K562 (cell line): ENCODE measurements at regions not wholly inside any gene's neighbourhood (a gene's known extent, or its start where the extent isn't known, plus 50 kb on each side); places are given as distances from the start of the nearest gene placed in this dataset.
A peak's percentile ranks its signal among the peaks of the same experiment; 100 is the strongest.

Experiments used
- ARNT ChIP-seq, 2 experiments: fragments of 450-650 bp; IDR thresholded peaks; 2 replicates each; pipeline ENCODE4 v1.6.1; 2016; ENCODE audit warnings: mild to moderate bottlenecking in 1 of 2
- BRF1 ChIP-seq: IDR thresholded peaks from 3 replicates; pipeline ENCODE4 v1.6.1; 2011; ENCODE audit warnings: borderline replicate concordance, mild to moderate bottlenecking; ENCODE audit not compliant: insufficient read length; ENCODE audit errors: extremely low read depth
- CTBP1 ChIP-seq: fragments of 450-650 bp; IDR thresholded peaks from 2 replicates; pipeline ENCODE4 v1.6.1; 2016; ENCODE audit warnings: borderline replicate concordance
- EWSR1 ChIP-seq: fragments of 450-650 bp; IDR thresholded peaks from 2 replicates; pipeline ENCODE4 v1.6.1; 2018; ENCODE audit warnings: borderline replicate concordance, mild to moderate bottlenecking, low read depth, moderate library complexity; ENCODE audit not compliant: partially characterized antibody
- FIP1L1 ChIP-seq: fragments of 200-400 bp; formaldehyde crosslinking; IDR thresholded peaks from 2 replicates; pipeline ENCODE4 v1.6.1; 2018; ENCODE audit warnings: mild to moderate bottlenecking, low read depth, low read length; ENCODE audit not compliant: poor library complexity, severe bottlenecking
- FOXA3 ChIP-seq, 2 experiments: fragments of 450-650 bp in 1 of 2; sonication (generic) in 1 of 2; formaldehyde crosslinking; IDR thresholded peaks in 1 of 2; conservative IDR thresholded peaks in 1 of 2; 2 replicates each; pipeline versions ENCODE4 v1.4.0 to v1.8.0; 2020 to 2022; ENCODE audit warnings: mild to moderate bottlenecking in 2 of 2, missing genetic modification reagents in 1 of 2
- FOXP1 ChIP-seq: sonication (generic); formaldehyde crosslinking; IDR thresholded peaks from 2 replicates; pipeline ENCODE4 v1.8.0; 2022; ENCODE audit warnings: mild to moderate bottlenecking, missing genetic modification reagents
- HDAC6 ChIP-seq: IDR thresholded peaks from 2 replicates; pipeline ENCODE4 v1.6.1; 2012; ENCODE audit warnings: low read depth, mild to moderate bottlenecking, control low read depth, inconsistent platforms, low read length, moderate library complexity
- HOMEZ ChIP-seq: fragments of 250-450 bp; sonication (Bioruptor Pico); IDR thresholded peaks from 2 replicates; pipeline ENCODE4 v1.4.0; 2020; ENCODE audit warnings: mild to moderate bottlenecking, moderate library complexity
- KDM1A ChIP-seq, 2 experiments: fragments of 450-650 bp; IDR thresholded peaks; 2 replicates each; pipeline ENCODE4 v1.6.1; 2016; ENCODE audit warnings: mild to moderate bottlenecking in 2 of 2
- KDM4B ChIP-seq, 2 experiments: fragments of 450-650 bp in 1 of 2; sonication (generic) in 1 of 2; IDR thresholded peaks; 2 replicates each; pipeline ENCODE4 v1.6.1; 2016 to 2017; ENCODE audit warnings: borderline replicate concordance in 2 of 2, antibody characterized with exemption in 1 of 2, low read depth in 1 of 2, mild to moderate bottlenecking in 1 of 2
- NCOR1 ChIP-seq: fragments of 450-650 bp; IDR thresholded peaks from 2 replicates; pipeline ENCODE4 v1.6.1; 2016; ENCODE audit warnings: mild to moderate bottlenecking, moderate library complexity
- POLR2A ChIP-seq: fragments of 450-650 bp; conservative IDR thresholded peaks from 2 replicates; pipeline ENCODE4 v1.6.1; 2016
- RFX5 ChIP-seq: IDR thresholded peaks from 2 replicates; pipeline ENCODE4 v1.6.1; 2011; ENCODE audit warnings: low read depth, mild to moderate bottlenecking, improper control_type of control experiment, low read length
- SPI1 ChIP-seq: IDR thresholded peaks from 2 replicates; pipeline ENCODE4 v1.6.1; 2011; ENCODE audit warnings: low read depth, low read length, control low read depth, borderline replicate concordance
- TAL1 ChIP-seq: fragments of 450-650 bp; IDR thresholded peaks from 2 replicates; pipeline ENCODE4 v1.6.1; 2016; ENCODE audit warnings: mild to moderate bottlenecking
- TCF7 ChIP-seq: sonication (generic); IDR thresholded peaks from 2 replicates; pipeline ENCODE4 v1.6.1; 2016; ENCODE audit warnings: antibody characterized with exemption, borderline replicate concordance
- TCFL5 ChIP-seq: fragments of 250-450 bp; sonication (Bioruptor Pico); conservative IDR thresholded peaks from 2 replicates; pipeline ENCODE4 v1.6.1; 2021; ENCODE audit warnings: mild to moderate bottlenecking, moderate library complexity, matching md5 sums
- TOE1 ChIP-seq, 2 experiments: fragments of 450-650 bp in 1 of 2; sonication (generic) in 1 of 2; formaldehyde crosslinking in 1 of 2; IDR thresholded peaks; 2 replicates each; pipeline versions ENCODE4 v1.7.1 to v1.8.0; 2016 to 2022; ENCODE audit warnings: borderline replicate concordance in 2 of 2, mild to moderate bottlenecking in 2 of 2, antibody characterized with exemption in 1 of 2, inconsistent platforms in 1 of 2, low read depth in 1 of 2, missing genetic modification reagents in 1 of 2, moderate library complexity in 1 of 2
- ZBTB17 ChIP-seq: fragments of 450-650 bp; formaldehyde crosslinking; IDR thresholded peaks from 2 replicates; pipeline ENCODE4 v1.4.0; 2020; ENCODE audit warnings: mild to moderate bottlenecking
- ZC3H11A ChIP-seq: IDR thresholded peaks from 2 replicates; pipeline ENCODE4 v1.6.1; 2012; ENCODE audit warnings: low read depth, low read length, improper control_type of control experiment
- ZNF140 ChIP-seq: fragments of 250-450 bp; sonication (Bioruptor Pico); IDR thresholded peaks from 2 replicates; pipeline ENCODE4 v1.8.0; 2021; ENCODE audit warnings: moderate library complexity, mild to moderate bottlenecking, inconsistent platforms
- ZNF282 ChIP-seq: sonication (generic); formaldehyde crosslinking; IDR thresholded peaks from 2 replicates; pipeline ENCODE4 v1.8.1; 2023; ENCODE audit warnings: missing genetic modification reagents
- ZNF79 ChIP-seq: fragments of 250-450 bp; sonication (Bioruptor Pico); IDR thresholded peaks from 2 replicates; pipeline ENCODE4 v1.4.0; 2020; ENCODE audit warnings: low read depth, mild to moderate bottlenecking, moderate library complexity
- TF ChIP-seq, protein P1 (sequence below): sonication (generic); formaldehyde crosslinking; IDR thresholded peaks from 2 replicates; pipeline ENCODE4 v1.8.1; 2023; ENCODE audit warnings: mild to moderate bottlenecking, missing genetic modification reagents
- TF ChIP-seq, protein P2 (sequence below): IDR thresholded peaks from 2 replicates; pipeline ENCODE4 v1.6.1; 2016; ENCODE audit warnings: missing genetic modification characterization, missing compliant biosample characterization

- TF ChIP-seq TOE1 (IDR thresholded peaks at IDR 0.05; ENCODE audit: borderline replicate concordance): no peak
- no peak for TF ChIP-seq TOE1 (CRISPR knock-in tag; IDR thresholded peaks at IDR 0.05; ENCODE audit: borderline replicate concordance, low read depth)
- TF ChIP-seq TCF7: no peak
- TF ChIP-seq FIP1L1: no peak
- TF ChIP-seq ZC3H11A: no peak
- peak in 1 of 2 experiments; percentile 55; a peak in 1 of 4 replicates for TF ChIP-seq KDM1A (IDR thresholded peaks at IDR 0.05)
- TF ChIP-seq HOMEZ (CRISPR knock-in tag): no peak
- TF ChIP-seq SPI1: no peak
- no peak for TF ChIP-seq BRF1
- no peak for TF ChIP-seq KDM4B (IDR thresholded peaks at IDR 0.05; ENCODE audit: borderline replicate concordance in 2 of 2, low read depth in 1 of 2)
- TF ChIP-seq ZBTB17 (CRISPR knock-in tag): no peak
- TF ChIP-seq, protein P1, sequence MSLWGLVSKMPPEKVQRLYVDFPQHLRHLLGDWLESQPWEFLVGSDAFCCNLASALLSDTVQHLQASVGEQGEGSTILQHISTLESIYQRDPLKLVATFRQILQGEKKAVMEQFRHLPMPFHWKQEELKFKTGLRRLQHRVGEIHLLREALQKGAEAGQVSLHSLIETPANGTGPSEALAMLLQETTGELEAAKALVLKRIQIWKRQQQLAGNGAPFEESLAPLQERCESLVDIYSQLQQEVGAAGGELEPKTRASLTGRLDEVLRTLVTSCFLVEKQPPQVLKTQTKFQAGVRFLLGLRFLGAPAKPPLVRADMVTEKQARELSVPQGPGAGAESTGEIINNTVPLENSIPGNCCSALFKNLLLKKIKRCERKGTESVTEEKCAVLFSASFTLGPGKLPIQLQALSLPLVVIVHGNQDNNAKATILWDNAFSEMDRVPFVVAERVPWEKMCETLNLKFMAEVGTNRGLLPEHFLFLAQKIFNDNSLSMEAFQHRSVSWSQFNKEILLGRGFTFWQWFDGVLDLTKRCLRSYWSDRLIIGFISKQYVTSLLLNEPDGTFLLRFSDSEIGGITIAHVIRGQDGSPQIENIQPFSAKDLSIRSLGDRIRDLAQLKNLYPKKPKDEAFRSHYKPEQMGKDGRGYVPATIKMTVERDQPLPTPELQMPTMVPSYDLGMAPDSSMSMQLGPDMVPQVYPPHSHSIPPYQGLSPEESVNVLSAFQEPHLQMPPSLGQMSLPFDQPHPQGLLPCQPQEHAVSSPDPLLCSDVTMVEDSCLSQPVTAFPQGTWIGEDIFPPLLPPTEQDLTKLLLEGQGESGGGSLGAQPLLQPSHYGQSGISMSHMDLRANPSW (CRISPR knock-in tag): no peak
- TF ChIP-seq FOXA3 (CRISPR knock-in tag; conservative IDR thresholded peaks at IDR 0.05 in 1 of 2, IDR thresholded peaks at IDR 0.05 in 1 of 2): peak in 1 of 2 experiments; percentile 36; a peak in 1 of 4 replicates
- TF ChIP-seq HDAC6: no peak
- TF ChIP-seq ZNF79 (CRISPR knock-in tag): no peak
- TF ChIP-seq RFX5: no peak
- no peak for TF ChIP-seq POLR2A
- peak; percentile 52 for TF ChIP-seq TAL1
- no peak for TF ChIP-seq FOXP1
- TF ChIP-seq, protein P2, sequence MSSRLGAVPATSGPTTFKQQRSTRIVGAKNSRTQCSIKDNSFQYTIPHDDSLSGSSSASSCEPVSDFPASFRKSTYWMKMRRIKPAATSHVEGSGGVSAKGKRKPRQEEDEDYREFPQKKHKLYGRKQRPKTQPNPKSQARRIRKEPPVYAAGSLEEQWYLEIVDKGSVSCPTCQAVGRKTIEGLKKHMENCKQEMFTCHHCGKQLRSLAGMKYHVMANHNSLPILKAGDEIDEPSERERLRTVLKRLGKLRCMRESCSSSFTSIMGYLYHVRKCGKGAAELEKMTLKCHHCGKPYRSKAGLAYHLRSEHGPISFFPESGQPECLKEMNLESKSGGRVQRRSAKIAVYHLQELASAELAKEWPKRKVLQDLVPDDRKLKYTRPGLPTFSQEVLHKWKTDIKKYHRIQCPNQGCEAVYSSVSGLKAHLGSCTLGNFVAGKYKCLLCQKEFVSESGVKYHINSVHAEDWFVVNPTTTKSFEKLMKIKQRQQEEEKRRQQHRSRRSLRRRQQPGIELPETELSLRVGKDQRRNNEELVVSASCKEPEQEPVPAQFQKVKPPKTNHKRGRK (tag): no peak
- TF ChIP-seq TCFL5 (CRISPR knock-in tag): no peak
- no peak for TF ChIP-seq EWSR1
- peak; percentile 86 for TF ChIP-seq CTBP1
- no peak for TF ChIP-seq ZNF282
- TF ChIP-seq ZNF140 (CRISPR knock-in tag): no peak
- TF ChIP-seq NCOR1: no peak; the same call in 1 of the 2 replicates
- TF ChIP-seq ARNT (IDR thresholded peaks at IDR 0.05): no peak
Observed at GRCh38 chr10:78460204-78460603, 426.5 kb downstream of the RPS24 start (continued).
